HG03060 (cell line): ENCODE measurements at regions not wholly inside any gene's neighbourhood (a gene's known extent, or its start where the extent isn't known, plus 50 kb on each side); places are given as distances from the start of the nearest gene placed in this dataset.
"Not testable (repeated sequence)": the region's sequence is repeated elsewhere in the genome, so short reads cannot be mapped to it uniquely, and the experiment has no call there.

Source experiments
- ATAC-seq: cut with Tn5 transposase; IDR thresholded peaks from one replicate; pipeline ENCODE4 v1.9.1; 2021; ENCODE audit warnings: low read depth, moderate number of reproducible peaks; ENCODE audit not compliant: unreplicated experiment

DNA sequence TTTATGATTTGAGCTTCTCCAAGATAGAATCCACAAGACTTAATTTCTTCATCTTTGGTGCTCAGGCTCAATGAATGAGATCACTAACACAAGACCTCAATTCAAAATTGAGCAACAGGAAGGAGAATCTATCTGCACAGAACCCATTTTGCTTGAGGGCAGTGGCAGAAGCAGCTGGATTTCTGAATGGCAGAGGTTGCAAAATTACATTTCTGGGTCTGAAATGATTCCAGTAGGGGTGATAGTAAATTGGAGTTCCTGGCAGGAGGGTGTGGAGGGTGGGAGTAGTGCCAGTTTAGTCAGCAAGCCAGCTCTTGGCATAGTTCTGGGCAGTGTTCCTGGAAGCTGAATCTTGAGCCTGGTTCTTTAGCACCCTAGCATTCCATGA, 281.1 kb downstream of the SLC7A11 start:
- ATAC-seq, result no peak

DNA sequence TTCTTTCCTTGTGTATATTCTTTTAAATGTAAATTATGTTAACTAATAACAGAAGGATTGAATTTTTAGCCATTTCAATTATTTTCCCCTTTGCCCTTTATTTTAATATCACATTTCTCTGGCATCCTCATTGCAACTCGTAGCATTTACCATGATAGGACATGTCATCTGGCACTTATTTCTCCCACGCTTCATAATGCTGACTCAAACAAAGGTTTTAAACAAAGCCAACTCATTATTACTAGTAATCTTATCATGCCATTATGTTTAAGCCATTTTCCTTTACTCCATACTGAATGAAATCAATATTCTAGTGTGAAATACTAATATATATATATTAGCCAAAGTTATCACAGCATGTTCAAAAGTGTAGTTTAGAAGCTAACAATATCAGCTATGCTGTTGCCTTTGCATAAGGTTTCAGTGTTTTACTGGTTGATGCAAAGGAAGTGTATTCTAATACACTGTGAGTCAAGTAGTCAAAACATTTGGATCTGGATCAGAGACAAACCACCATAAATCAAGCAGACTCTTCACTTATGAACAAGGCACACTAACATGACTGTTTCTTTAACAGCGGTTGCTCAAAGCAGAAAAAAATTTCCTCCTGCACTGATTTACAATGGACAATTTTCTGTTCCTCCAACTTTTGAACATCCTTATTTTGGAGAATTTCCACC, 281.6 kb downstream of the SLC7A11 start:
- no peak for ATAC-seq

DNA sequence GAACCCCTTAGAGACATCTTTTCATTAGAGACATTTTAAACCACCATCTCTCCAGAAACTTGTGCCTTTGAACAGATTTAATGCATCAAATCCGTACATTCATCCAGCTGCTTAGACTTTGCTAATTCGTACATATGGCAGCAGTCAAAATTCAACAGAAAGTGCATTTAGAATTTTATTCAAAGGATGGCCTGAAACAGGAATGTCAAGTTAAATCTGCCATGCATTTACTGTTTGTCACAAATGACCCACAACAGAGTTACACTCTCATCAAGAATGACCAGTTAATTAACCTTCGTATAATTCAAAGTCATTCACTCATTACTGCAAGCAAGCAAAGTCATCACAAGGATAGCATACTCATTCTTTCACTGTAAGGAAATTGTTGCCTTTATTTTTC, 284.3 kb downstream of the SLC7A11 start:
- no peak for ATAC-seq

DNA sequence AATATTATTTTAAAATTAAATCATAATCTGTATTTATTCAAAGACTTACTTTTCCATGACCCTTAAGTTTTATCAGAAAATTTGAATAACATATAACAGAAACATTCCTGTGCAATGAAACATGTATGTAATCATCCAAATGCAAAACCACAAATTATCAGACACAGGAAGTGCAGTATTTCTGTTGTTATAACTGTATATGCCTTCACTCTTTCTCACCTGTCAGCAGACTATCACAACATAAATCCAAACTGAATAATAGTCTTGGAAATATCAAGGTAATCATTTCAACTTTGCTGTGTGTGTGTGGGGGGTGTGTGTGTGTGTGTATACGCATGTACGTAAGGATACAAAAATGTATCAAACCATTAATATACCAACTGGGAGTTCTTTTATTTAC, 285.9 kb downstream of the SLC7A11 start:
- no peak for ATAC-seq

DNA sequence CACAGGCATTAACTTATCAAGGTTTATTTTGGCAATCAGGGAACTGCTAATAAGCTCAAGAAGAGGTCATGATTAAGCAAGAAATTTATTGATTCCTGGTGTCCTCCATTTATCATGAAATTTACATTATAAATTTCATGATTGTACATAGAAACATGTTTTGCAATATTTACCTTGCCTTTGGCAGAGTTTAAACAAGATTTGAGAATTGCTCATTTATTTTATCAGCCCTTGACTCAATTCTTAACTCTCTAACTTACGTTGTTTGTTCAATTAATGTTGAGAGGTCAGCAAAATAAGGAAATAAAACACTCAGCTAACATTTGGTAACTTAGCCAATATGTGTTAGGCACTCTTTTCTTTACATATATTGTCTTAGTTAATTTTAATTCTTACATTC, 286.6 kb downstream of the SLC7A11 start:
- ATAC-seq, result no peak

DNA sequence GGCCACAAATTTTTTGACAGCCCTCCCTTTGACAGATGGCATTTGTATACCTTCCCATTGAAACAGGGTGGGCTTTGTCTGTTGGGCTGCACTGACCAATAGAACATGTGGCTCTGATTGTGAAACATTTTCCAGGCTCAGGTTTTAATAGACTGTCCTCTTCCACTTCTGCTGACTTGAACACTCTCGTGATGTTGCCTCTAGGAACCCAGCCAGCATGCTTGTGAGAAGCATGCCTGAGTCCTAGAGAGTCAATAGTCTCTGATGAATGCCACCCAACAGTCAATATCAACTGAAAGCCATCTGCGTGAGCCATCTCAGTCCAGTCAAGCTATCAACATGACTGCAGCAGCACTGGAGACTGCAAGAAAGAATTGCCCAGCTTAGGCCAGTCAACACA, 290.0 kb downstream of the SLC7A11 start:
- no peak for ATAC-seq

DNA sequence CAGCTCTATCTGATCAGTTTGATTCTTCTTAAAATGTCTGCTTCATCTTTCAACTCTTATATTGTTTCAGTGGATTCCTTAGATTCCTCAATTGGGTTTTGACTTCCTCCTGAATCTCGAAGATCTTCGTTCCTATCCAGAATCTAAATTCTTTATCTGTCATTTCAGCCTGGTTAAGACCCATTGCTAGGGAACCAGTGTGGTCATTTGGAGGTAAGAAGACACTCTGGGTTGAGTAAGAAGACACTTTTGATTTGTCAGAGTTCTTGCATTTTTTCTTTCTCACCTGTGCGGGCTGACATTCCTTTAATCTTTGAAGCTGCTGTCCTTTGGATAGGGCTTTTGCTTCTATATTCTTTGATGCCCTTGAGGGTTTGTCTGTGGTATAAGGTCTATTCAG, 291.9 kb downstream of the SLC7A11 start:
- ATAC-seq, result no peak

DNA sequence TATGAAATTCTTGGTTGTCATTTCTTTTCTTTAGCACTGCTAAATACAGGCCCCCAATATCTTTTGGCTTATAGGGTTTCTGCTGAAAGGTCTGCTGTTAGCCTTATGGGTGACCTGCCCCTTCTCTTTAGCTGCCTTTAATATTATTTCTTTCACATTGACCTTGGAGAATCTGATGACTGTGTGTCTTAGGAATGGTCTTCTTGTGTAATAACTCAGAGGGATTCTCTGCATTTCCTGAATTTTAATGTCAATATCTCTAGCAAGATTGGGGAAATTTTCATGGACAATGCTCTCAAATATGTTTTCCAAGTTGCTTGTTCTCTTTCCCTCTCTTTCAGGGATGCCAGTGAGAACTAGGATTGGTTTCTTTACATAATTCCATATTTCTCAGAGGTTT, 292.4 kb downstream of the SLC7A11 start:
- no peak for ATAC-seq

DNA sequence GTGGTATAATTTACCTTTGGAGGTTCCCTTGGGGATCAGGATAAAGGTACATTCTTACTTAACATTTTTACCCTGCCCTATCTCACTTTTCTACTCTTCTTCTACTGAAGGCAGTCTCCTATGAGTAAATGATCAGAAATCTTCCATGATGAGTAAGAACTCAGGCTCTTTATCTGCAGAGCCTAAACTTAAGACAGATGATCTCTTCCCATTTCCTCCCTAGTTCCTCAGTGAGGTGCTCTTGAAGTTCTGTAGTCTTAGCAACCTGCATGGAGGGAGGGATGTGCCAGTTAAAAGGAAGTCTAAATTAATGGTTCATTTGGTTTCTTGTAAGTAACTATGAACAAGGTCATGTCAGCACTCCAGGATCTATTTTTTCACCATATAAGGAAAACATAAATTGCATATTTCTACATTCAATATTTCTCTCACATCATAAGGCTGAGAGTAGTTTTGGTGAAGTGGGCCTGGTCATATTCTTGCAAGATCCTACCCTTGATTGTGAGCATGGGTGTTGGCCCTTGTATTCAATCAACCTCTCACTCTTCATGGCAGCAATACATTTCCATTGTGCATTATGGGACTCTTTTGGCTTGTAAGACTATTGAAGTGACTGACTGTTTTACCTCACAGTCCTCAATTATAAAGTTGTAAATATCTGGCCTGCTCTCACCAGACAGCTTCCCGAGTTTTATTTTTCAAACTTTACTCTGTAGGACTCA, 295.5 kb downstream of the SLC7A11 start:
- no peak for ATAC-seq

DNA sequence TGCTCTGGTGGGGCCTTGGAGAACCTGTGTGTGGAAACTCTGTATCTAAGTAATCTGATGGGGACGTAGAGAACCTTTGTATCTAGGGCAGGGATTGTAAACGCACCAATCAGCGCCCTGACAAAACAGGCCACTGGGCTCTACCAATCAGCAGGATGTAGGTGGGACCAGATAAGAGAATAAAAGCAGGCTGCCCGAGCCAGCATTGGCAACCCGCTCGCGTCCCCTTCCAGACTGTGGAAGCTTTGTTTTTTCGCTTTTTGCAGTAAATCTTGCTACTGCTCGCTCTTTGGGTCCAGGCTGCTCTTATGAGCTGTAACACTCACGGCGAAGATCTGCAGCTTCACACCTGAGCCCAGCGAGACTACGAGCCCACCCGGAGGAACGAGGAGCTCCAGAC, 299.3 kb downstream of the SLC7A11 start:
- not testable (repeated sequence) for ATAC-seq

DNA sequence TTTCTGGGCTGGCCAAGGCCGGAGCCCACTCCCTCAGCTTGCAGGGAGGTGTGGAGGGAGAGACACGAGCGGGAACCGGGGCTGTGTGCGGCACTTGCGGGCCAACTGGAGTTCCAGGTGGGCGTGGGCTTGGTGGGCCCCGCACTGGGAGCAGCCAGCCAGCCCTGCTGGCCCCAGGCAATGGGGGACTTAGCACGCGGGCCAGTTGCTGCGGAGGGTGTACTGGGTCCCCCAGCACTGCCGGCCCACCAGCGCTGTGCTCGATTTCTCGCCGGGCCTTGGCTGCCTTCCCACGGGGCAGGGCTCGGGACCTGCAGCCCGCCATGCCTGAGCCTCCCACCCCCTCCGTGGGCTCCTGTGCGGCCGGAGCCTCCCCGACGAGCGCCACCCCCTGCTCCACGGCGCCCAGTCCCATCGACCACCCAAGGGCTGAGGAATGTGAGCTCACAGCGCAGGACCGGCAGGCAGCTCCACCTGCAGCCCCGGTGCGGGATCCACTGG, 300.1 kb downstream of the SLC7A11 start:
- not testable (repeated sequence) for ATAC-seq

DNA sequence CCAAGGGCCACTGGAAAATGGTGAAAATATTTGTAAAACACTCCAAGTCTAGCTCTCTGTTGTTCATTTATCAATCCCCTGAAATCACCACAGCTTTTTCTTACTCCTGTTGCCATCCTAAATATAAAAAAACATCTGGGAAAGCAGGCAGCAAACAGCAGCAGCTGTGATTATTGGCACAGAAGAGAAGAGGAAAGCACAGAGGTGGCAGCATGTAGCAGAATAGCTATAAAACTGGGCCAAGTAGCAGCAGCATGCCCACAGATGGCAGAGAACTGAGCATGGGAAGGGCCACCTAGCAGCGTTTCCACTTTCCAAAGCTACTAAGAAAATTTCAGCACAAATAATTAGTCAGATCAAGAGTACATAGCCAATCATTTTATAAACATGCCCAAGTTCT, 307.2 kb downstream of the SLC7A11 start:
- no peak for ATAC-seq

DNA sequence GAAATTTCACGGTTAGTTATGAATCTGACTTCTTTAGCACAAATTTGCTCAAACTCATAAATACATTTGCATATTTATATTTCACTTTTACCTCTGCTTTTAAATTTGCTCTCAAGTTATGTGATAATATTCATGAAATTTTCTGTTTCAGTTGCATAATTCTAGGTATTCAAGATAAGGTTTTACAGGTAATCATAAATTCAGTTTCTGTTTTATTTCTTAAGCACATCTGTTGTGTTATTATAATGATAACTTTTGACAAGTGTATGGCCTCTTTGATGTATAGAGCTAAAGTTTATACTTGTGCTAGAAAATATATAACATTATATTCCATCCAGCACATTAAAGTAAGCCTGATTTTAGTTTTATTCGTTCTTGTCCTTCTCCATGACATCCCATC, 308.1 kb downstream of the SLC7A11 start:
- ATAC-seq, result no peak

DNA sequence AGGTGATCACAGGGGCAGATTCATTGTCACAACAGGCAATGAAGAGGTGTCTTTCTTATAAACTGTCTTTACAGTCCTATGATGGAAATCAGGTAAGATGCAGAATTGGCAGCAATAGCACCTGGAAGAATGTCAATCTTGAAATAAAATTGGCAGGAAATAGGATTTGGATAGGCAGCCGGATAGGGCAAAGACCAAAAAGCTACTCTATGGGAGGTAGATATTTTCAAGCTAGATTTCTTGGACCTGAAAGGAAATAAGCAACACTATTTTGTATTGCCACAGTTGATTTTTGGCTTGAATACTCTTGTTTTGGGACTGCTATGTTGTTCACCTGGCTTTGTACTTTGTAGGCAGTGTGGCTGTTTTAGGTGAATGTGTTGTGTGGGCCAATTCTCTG, 314.2 kb downstream of the SLC7A11 start:
- ATAC-seq, result no peak

DNA sequence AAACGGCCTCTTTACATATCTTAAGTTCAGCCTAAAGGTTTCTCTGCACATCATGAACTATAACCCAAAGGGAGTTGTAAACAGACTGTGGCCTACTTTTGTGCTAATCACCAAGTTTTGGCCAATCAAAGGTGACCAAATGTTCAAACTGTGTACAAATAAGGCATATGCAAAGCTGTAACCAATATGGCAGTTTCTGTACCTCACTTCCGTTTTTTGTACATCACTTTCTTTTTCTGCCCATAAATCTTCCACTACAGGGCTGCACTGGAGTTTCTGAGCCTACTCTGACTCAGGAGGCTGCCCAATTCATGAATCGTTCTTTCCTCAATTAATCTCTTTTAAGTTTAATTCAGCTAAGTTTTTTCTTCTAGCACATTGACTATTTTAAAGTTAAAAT, 318.7 kb downstream of the SLC7A11 start:
- no peak for ATAC-seq

DNA sequence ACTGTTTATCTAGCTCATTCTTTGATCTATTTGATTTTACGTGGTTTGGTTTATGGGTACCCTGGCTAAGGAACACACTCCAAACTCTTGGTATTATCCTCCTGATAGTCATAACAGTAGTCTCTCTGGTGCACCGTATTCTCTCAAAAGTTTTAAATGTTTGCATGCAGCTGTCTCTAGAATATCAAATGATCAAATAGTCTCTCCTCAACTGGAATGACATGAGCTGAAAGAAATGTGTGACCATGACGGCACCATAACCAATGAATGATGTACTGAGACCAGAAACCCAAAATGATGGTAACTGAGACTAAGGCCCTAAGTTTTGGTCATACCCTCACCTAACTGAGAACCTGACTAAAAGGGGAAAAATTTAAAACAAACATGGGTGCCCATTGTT, 319.4 kb downstream of the SLC7A11 start:
- ATAC-seq, result no peak

DNA sequence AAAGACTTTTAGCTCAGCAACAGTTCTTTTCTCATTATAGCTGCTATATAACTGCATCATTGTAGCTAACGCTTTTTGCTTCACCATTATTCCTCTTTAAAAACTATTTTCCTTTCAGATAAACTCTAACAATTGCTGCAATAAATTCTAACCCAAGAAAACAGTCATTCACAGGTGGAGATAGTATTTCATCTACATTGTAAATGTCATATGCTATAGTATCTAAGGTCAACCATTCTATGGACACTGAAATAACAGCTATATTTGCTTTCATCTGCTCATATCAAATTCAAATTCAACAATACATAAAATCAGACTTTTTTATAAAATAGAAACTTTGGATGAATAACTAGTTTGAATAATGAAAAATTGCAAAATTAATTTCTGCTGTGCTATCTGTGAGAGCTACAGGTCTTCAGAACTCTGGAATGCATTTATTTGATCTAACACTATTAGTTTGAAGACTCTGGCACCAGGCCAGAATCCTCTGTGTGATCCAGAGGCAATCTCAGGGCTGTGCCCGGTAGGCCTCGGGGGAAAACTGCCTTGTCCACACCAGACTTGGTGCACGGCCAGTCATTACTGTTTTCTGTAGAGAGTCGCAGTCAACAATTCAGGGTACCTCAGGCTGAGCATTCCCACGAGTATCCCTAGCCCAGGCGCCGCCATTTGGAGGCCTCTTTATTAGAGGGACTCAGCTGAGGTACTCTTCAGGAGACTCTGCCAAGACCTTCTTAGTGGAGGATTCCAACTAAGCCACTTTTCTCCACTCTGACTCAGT, 332.4 kb downstream of the SLC7A11 start:
- ATAC-seq, result no peak

DNA sequence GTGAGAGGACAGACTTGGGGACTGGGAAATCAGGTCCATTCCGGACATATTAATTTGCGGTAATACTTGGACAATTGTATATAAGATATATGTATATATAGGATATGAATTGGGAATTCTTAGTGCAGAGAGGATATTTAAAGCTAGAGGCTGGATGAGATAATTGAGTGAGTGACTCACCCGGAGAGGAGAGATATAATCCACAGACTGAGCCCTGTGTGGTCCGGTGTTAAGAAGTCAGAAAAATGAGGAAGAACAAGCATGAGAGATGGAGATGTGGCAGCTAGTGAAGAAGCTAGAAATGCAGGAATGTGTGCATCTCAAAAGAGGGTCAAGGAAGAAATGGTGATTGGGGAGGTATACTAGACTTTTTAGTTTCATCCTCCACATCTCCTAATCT, 336.2 kb downstream of the SLC7A11 start:
- no peak for ATAC-seq

DNA sequence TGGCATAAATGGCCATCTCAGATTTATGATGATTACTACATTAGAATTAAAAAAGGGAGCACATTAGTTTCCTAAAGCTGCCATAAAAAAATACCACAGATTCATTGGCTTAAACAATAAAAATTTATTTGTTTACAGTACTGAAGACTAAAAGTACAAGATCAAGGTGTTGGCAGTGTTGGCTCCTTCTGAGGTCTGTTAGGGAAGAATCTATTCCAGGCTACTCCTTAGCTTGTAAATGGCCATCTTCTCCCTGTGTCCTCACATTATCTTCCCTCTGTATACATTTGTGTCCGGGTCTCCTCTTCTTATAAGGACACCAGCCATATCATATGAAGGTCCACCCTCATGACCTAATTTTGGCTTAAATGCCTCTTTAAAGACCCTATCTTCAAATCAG, 341.0 kb downstream of the SLC7A11 start:
- ATAC-seq, result no peak

DNA sequence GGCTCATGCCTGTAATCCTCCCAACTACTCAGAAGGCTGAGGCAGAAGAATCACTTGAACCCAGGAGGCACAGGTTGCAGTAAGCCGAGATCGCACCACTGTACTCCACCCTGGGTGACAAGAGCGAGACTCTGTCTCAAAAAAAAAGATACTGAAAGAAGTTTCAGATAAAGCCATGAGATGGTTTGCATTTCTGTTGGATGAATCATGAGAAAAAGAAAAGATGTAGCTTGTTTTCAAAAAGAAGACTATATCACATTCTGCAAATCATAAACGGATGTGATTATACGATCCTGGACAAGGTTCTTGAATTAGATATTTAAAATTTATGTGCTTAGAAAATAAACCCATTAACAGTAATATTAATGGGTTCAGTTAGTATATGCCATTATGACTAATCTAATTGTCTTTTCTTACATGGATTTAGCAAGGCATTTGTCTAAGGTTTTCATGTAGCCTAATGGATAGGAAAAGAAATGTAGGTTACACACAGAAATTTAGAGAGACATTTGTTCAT, 345.9 kb downstream of the SLC7A11 start:
- no peak for ATAC-seq

DNA sequence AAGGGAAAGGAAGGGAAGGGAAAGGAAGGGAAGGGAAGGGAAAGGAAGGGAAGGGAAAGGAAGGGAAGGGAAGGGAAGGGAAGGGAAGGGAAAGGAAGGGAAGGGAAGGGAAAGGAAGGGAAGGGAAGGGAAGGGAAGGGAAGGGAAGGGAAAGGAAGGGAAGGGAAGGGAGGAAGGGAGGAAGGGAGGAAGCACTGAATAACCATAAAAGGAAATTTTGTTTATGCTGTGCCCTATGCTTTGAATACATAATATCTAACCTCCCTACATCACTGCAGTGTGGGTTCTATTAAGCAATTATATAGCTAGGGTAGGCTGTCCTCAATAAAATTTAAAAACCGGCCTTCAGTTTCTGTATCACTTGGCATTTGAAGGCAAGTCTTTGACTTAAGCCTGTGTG, 346.6 kb downstream of the SLC7A11 start:
- not testable (repeated sequence) for ATAC-seq
